ENCODE measurements at regions not wholly inside any gene's neighbourhood (a gene's known extent, or its start where the extent isn't known, plus 50 kb on each side); places are given as distances from the start of the nearest gene placed in this dataset.
A peak's percentile ranks its signal among the peaks of the same experiment; 100 is the strongest.

GRCh38 chr10:47053081-47053798 lies 142.0 kb downstream of the PTPN20 start:
- 89 to 93% (median 90%) methylated on average over 7 of the region's 7 CpGs for WGBS, 4 donors
- no peak overlapping the region for H3K4me3 ChIP-seq
- TF ChIP-seq POLR2A (IDR thresholded peaks at IDR 0.05) (no peak), CTCF (IDR thresholded peaks at IDR 0.05) (no peak)
- H3K27ac ChIP-seq = no peak overlapping the region
- H3K4me1 ChIP-seq (replicated peaks in 1 of 2) = no peaks in the 10 kb centered on the region
- H3K9me3 ChIP-seq (replicated peaks in 1 of 3) = no peaks in the 10 kb centered on the region
- peak in 1 of 7 donors; percentile 43 for DNase-seq
- intact Hi-C loops (cut with DNase I) = no loop called here
- no peaks in the 10 kb centered on the region for H3K36me3 ChIP-seq (replicated peaks in 1 of 2)
- H3K27me3 ChIP-seq = no peaks in the 10 kb centered on the region

- intact Hi-C loops (cut with DNase I) = no loop called here
- H3K4me1 ChIP-seq (replicated peaks in 1 of 2) = no peaks in the 10 kb centered on the region
- H3K36me3 ChIP-seq (replicated peaks in 1 of 2) = no peaks in the 10 kb centered on the region
- H3K27me3 ChIP-seq = no peaks in the 10 kb centered on the region
- no peak overlapping the region for H3K27ac ChIP-seq
- WGBS, 4 donors = 50 to 84% (median 78%) methylated on average over 1 to 2 of the region's 2 CpGs
- no peaks in the 10 kb centered on the region for H3K9me3 ChIP-seq (replicated peaks in 1 of 3)
- no peak for DNase-seq
- no peak overlapping the region for H3K4me3 ChIP-seq
- TF ChIP-seq CTCF (IDR thresholded peaks at IDR 0.05) = no peak
- no peak for TF ChIP-seq POLR2A (IDR thresholded peaks at IDR 0.05)
These were observed 143.7 kb downstream of the PTPN20 start for GRCh38 chr10:47054974-47055373.

GRCh38 chr10:47055386-47056246 lies 144.4 kb downstream of the PTPN20 start:
- no peaks in the 10 kb centered on the region for H3K36me3 ChIP-seq (replicated peaks in 1 of 2)
- no peaks in the 10 kb centered on the region for H3K9me3 ChIP-seq (replicated peaks in 1 of 3)
- 74 to 80% (median 77%) methylated on average over 9 to 10 of the region's 10 CpGs for WGBS, 4 donors
- TF ChIP-seq POLR2A (IDR thresholded peaks at IDR 0.05) (no peak), CTCF (IDR thresholded peaks at IDR 0.05) (no peak)
- intact Hi-C loops (cut with DNase I) = no loop called here
- H3K27me3 ChIP-seq = no peaks in the 10 kb centered on the region
- H3K4me1 ChIP-seq (replicated peaks in 1 of 2) = no peaks in the 10 kb centered on the region
- H3K27ac ChIP-seq = no peak overlapping the region
- DNase-seq = peak in 1 of 7 donors; percentile 45
- no peak overlapping the region for H3K4me3 ChIP-seq

- Histone ChIP-seq H3K36me3 (replicated peaks in 1 of 2) (no peaks in the 10 kb centered on the region), H3K4me3 (no peak overlapping the region), H3K9me3 (replicated peaks in 1 of 3) (no peaks in the 10 kb centered on the region), H3K4me1 (replicated peaks in 1 of 2) (no peaks in the 10 kb centered on the region), H3K27me3 (no peaks in the 10 kb centered on the region), H3K27ac (no peak overlapping the region)
- 78 to 92% (median 90%) methylated on average over 1 of the region's 1 CpG for WGBS, 4 donors
- no peak for DNase-seq
- TF ChIP-seq CTCF (IDR thresholded peaks at IDR 0.05) (no peak), POLR2A (IDR thresholded peaks at IDR 0.05) (no peak)
- intact Hi-C loops (cut with DNase I) = no loop called here
These were observed 145.0 kb downstream of the PTPN20 start for GRCh38 chr10:47056247-47056510.
